HCT116 (cell line): ENCODE measurements at regions not wholly inside any gene's neighbourhood (a gene's known extent, or its start where the extent isn't known, plus 50 kb on each side); places are given as distances from the start of the nearest gene placed in this dataset.

ENCODE experiments used
- ATAC-seq: fragments of 200-7000 bp; cut with Tn5 transposase; 2 replicates; pipeline ENCODE4 v1.9.1; 2020; ENCODE audit warnings: mild to moderate bottlenecking, moderate library complexity
- BruUV-seq: library from RNA; stranded (reverse); fragments of 400-500 nt; replicated peaks from 2 replicates; lab custom pipeline; 2021; lab: Mats Ljungman, UMichigan
- CTCF ChIA-PET: fragments of 300-600 bp; sonication (Branson Sonifier 250); formaldehyde crosslinking; loops from one replicate; lab custom pipeline; 2021; ENCODE audit warnings: antibody characterized with exemption; lab: Charles Lee
- POLR2A ChIA-PET: fragments of 300-600, 350-600 bp; sonication (Branson Sonifier 250); formaldehyde crosslinking; loops from one replicate; lab custom pipeline; 2021; ENCODE audit warnings: antibody characterized with exemption; lab: Charles Lee
- RAD21 ChIA-PET, 2 experiments: fragments of 300-600 bp; sonication (Branson Sonifier 250); formaldehyde crosslinking; loops; one replicate each; lab custom pipeline; 2023; ENCODE audit warnings: low total read pairs in 2 of 2; ENCODE audit not compliant: uncharacterized antibody in 2 of 2, unreplicated experiment in 2 of 2, low non-redundant PET in 1 of 2; lab: Charles Lee
- DNase-seq: peaks from one replicate; pipeline ENCODE4 v3.0.0-alpha.2; 2010; ENCODE audit warnings: low read depth, low spot score
- H2AFZ ChIP-seq: fragments of 200-600 bp; shearing (Covaris generic), sonication (generic); 2 replicates; pipeline ENCODE4 v1.6.1; 2017; ENCODE audit warnings: low read depth, mixed run types, mixed read lengths, antibody characterized with exemption, low read length; ENCODE audit not compliant: poor library complexity, severe bottlenecking
- H3K27ac ChIP-seq: 2 replicates; pipeline ENCODE4 v1.5.1; 2012; ENCODE audit warnings: low read depth, low read length
- H3K27me3 ChIP-seq: fragments of 200-600 bp; sonication (generic); 2 replicates; pipeline ENCODE4 v1.6.1; 2016; ENCODE audit warnings: mixed run types, low read length, mixed read lengths; ENCODE audit not compliant: insufficient read depth
- H3K36me3 ChIP-seq, 2 experiments: fragments of 200-500 bp in 1 of 2; fragments of 200-600 bp in 1 of 2; sonication (Bioruptor generic) in 1 of 2; sonication (generic) in 1 of 2; 2 replicates each; pipeline versions ENCODE4 v1.5.1 to v1.6.1; 2014 to 2016; ENCODE audit warnings: low read length in 2 of 2, inconsistent platforms in 1 of 2, mixed read lengths in 1 of 2, mixed run types in 1 of 2; ENCODE audit not compliant: insufficient read depth in 2 of 2, control insufficient read depth in 1 of 2
- H3K4me1 ChIP-seq, 2 experiments: fragments of 200-600 bp in 1 of 2; sonication (generic) in 1 of 2; 2 replicates each; pipeline versions ENCODE4 v1.5.1 to v1.6.1; 2012 to 2017; ENCODE audit warnings: low read length in 2 of 2, inconsistent platforms in 1 of 2, mild to moderate bottlenecking in 1 of 2, mixed read lengths in 1 of 2, mixed run types in 1 of 2, moderate library complexity in 1 of 2; ENCODE audit not compliant: insufficient read depth in 2 of 2, control insufficient read depth in 1 of 2
- H3K4me2 ChIP-seq: fragments of 200-600 bp; sonication (generic); 2 replicates; pipeline ENCODE4 v1.6.1; 2017; ENCODE audit warnings: mixed run types, low read length, mixed read lengths
- H3K4me3 ChIP-seq, 2 experiments: fragments of 200-600 bp in 1 of 2; sonication (generic) in 1 of 2; replicated peaks in 1 of 2; 2 replicates each; pipeline ENCODE4 v1.5.1; 2011 to 2016; ENCODE audit warnings: low read length in 2 of 2, control low read depth in 1 of 2, low read depth in 1 of 2, mild to moderate bottlenecking in 1 of 2, mixed read lengths in 1 of 2, mixed run types in 1 of 2
- H3K79me2 ChIP-seq: fragments of 200-600 bp; sonication (generic); 2 replicates; pipeline ENCODE4 v1.6.1; 2017; ENCODE audit warnings: mild to moderate bottlenecking, mixed run types, low read length, moderate library complexity, mixed read lengths; ENCODE audit not compliant: insufficient read depth
- H3K9ac ChIP-seq: fragments of 200-600 bp; sonication (generic); 2 replicates; pipeline ENCODE4 v1.6.1; 2016; ENCODE audit warnings: low read length, mixed read lengths
- H3K9me2 ChIP-seq: fragments of 200-600 bp; sonication (generic), shearing (Covaris generic); 2 replicates; pipeline ENCODE4 v1.6.1; 2017; ENCODE audit warnings: mixed run types, mild to moderate bottlenecking, moderate library complexity; ENCODE audit not compliant: insufficient read depth
- H3K9me3 ChIP-seq, 2 experiments: fragments of 200-500 bp in 1 of 2; fragments of 200-600 bp in 1 of 2; sonication (Bioruptor generic) in 1 of 2; sonication (generic) in 1 of 2; 2 replicates each; pipeline ENCODE4 v1.6.1; 2014 to 2017; ENCODE audit warnings: low read length in 2 of 2, mixed read lengths in 2 of 2, inconsistent platforms in 1 of 2, low read depth in 1 of 2, mild to moderate bottlenecking in 1 of 2, mixed run types in 1 of 2, moderate library complexity in 1 of 2; ENCODE audit not compliant: control insufficient read depth in 1 of 2, insufficient read depth in 1 of 2
- H4K20me1 ChIP-seq: fragments of 200-600 bp; sonication (generic), shearing (Covaris generic); 2 replicates; pipeline ENCODE4 v1.6.1; 2017; ENCODE audit warnings: mixed run types, mild to moderate bottlenecking, moderate library complexity; ENCODE audit not compliant: insufficient read depth
- CBX3 ChIP-seq: IDR thresholded peaks from 2 replicates; pipeline ENCODE4 v1.6.1; 2012; ENCODE audit warnings: low read depth
- EGR1 ChIP-seq: IDR thresholded peaks from 2 replicates; pipeline ENCODE4 v1.6.1; 2012; ENCODE audit warnings: low read depth
- EZH2 ChIP-seq: fragments of 200-600 bp; sonication (generic); IDR thresholded peaks from 2 replicates; pipeline ENCODE4 v1.6.1; 2017; ENCODE audit warnings: antibody characterized with exemption, mixed run types
- EZH2phosphoT487 ChIP-seq: fragments of 200-600 bp; IDR thresholded peaks from 2 replicates; pipeline ENCODE4 v1.6.1; 2018; ENCODE audit warnings: antibody characterized with exemption, borderline replicate concordance
- FOSL1 ChIP-seq: IDR thresholded peaks from 2 replicates; pipeline ENCODE4 v1.6.1; 2012; ENCODE audit warnings: low read depth
- JUND ChIP-seq: IDR thresholded peaks from 2 replicates; pipeline ENCODE4 v1.6.1; 2012
- SIN3A ChIP-seq: IDR thresholded peaks from 2 replicates; pipeline ENCODE4 v1.6.1; 2012; ENCODE audit warnings: low read depth
- SP1 ChIP-seq: IDR thresholded peaks from 2 replicates; pipeline ENCODE4 v1.6.1; 2012; ENCODE audit warnings: low read depth
- SRF ChIP-seq: IDR thresholded peaks from 2 replicates; pipeline ENCODE4 v1.6.1; 2012; ENCODE audit warnings: low read depth
- YY1 ChIP-seq: IDR thresholded peaks from 2 replicates; pipeline ENCODE4 v1.6.1; 2011; ENCODE audit warnings: low read length, low read depth, moderate library complexity, mild to moderate bottlenecking; ENCODE audit not compliant: insufficient replicate concordance; ENCODE audit errors: extremely low read depth
- ZFX ChIP-seq: fragments of 450-650 bp; IDR thresholded peaks from 2 replicates; pipeline ENCODE4 v1.6.1; 2017
- ZNF274 ChIP-seq: fragments of 200-500 bp; sonication (Bioruptor generic); IDR thresholded peaks from 2 replicates; pipeline ENCODE4 v1.6.1; 2014; ENCODE audit warnings: mild to moderate bottlenecking, low read depth, low read length, inconsistent platforms
- intact Hi-C: fragments of 100-400 bp; cut with micrococcal nuclease; formaldehyde crosslinking; loops from 2 replicates; pipeline ENCODE4 v1.10.0; 2022
- TF ChIP-seq, protein P1 (sequence below): IDR thresholded peaks from 2 replicates; pipeline ENCODE4 v1.6.1; 2011; ENCODE audit warnings: mild to moderate bottlenecking, low read length, moderate library complexity; ENCODE audit not compliant: insufficient replicate concordance; ENCODE audit errors: extremely low read depth
- TF ChIP-seq, protein P2 (sequence below): IDR thresholded peaks from 2 replicates; pipeline ENCODE4 v1.6.1; 2012; ENCODE audit warnings: low read depth
- TF ChIP-seq, protein P3 (sequence below): IDR thresholded peaks from 2 replicates; pipeline ENCODE4 v1.6.1; 2012
- TF ChIP-seq, protein P4 (sequence below), 3 experiments: fragments of 200-600 bp in 1 of 3; sonication (generic) in 1 of 3; IDR thresholded peaks in 2 of 3; conservative IDR thresholded peaks in 1 of 3; 2 replicates each; pipeline ENCODE4 v1.5.1; 2012 to 2017; ENCODE audit warnings: low read depth in 2 of 3, low read length in 2 of 3, antibody characterized with exemption in 1 of 3, borderline replicate concordance in 1 of 3, control low read depth in 1 of 3, mild to moderate bottlenecking in 1 of 3, mixed read lengths in 1 of 3, mixed run types in 1 of 3, moderate library complexity in 1 of 3; ENCODE audit not compliant: insufficient read depth in 1 of 3

DNA sequence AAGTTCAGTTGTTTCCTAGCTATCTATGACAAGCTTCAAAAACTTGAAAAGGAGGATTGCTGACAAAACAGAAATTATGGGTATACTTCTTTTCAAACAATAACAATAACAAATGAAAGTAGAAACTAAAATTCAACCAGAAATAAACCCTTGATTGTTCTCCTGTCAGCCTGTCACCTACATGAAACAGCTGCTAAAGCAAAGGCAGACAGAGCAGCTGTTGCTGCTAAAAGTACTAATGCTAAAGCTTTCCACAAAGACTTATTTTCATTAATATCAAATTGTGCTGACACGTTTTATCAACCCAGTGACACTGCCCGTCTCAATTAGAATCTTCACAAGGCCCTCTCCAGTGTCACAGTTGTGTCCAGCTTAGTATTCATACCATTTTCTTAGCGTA, 533.2 kb upstream of the GBE1 start:
- BruUV-seq = no TSS peak
- TF ChIP-seq, protein P1, sequence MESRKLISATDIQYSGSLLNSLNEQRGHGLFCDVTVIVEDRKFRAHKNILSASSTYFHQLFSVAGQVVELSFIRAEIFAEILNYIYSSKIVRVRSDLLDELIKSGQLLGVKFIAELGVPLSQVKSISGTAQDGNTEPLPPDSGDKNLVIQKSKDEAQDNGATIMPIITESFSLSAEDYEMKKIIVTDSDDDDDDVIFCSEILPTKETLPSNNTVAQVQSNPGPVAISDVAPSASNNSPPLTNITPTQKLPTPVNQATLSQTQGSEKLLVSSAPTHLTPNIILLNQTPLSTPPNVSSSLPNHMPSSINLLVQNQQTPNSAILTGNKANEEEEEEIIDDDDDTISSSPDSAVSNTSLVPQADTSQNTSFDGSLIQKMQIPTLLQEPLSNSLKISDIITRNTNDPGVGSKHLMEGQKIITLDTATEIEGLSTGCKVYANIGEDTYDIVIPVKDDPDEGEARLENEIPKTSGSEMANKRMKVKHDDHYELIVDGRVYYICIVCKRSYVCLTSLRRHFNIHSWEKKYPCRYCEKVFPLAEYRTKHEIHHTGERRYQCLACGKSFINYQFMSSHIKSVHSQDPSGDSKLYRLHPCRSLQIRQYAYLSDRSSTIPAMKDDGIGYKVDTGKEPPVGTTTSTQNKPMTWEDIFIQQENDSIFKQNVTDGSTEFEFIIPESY = no peak
- no peak for TF ChIP-seq ZFX
- TF ChIP-seq FOSL1 = no peak
- no peak for TF ChIP-seq EGR1
- TF ChIP-seq CBX3 = no peak
- TF ChIP-seq, protein P2, sequence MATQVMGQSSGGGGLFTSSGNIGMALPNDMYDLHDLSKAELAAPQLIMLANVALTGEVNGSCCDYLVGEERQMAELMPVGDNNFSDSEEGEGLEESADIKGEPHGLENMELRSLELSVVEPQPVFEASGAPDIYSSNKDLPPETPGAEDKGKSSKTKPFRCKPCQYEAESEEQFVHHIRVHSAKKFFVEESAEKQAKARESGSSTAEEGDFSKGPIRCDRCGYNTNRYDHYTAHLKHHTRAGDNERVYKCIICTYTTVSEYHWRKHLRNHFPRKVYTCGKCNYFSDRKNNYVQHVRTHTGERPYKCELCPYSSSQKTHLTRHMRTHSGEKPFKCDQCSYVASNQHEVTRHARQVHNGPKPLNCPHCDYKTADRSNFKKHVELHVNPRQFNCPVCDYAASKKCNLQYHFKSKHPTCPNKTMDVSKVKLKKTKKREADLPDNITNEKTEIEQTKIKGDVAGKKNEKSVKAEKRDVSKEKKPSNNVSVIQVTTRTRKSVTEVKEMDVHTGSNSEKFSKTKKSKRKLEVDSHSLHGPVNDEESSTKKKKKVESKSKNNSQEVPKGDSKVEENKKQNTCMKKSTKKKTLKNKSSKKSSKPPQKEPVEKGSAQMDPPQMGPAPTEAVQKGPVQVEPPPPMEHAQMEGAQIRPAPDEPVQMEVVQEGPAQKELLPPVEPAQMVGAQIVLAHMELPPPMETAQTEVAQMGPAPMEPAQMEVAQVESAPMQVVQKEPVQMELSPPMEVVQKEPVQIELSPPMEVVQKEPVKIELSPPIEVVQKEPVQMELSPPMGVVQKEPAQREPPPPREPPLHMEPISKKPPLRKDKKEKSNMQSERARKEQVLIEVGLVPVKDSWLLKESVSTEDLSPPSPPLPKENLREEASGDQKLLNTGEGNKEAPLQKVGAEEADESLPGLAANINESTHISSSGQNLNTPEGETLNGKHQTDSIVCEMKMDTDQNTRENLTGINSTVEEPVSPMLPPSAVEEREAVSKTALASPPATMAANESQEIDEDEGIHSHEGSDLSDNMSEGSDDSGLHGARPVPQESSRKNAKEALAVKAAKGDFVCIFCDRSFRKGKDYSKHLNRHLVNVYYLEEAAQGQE = no peak
- no peak for TF ChIP-seq EZH2
- TF ChIP-seq, protein P3, sequence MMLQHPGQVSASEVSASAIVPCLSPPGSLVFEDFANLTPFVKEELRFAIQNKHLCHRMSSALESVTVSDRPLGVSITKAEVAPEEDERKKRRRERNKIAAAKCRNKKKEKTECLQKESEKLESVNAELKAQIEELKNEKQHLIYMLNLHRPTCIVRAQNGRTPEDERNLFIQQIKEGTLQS = no peak
- TF ChIP-seq YY1 = no peak
- no peak for TF ChIP-seq SP1
- TF ChIP-seq EZH2phosphoT487 = no peak
- TF ChIP-seq SIN3A = no peak
- no peak for TF ChIP-seq ZNF274
- TF ChIP-seq, protein P4, sequence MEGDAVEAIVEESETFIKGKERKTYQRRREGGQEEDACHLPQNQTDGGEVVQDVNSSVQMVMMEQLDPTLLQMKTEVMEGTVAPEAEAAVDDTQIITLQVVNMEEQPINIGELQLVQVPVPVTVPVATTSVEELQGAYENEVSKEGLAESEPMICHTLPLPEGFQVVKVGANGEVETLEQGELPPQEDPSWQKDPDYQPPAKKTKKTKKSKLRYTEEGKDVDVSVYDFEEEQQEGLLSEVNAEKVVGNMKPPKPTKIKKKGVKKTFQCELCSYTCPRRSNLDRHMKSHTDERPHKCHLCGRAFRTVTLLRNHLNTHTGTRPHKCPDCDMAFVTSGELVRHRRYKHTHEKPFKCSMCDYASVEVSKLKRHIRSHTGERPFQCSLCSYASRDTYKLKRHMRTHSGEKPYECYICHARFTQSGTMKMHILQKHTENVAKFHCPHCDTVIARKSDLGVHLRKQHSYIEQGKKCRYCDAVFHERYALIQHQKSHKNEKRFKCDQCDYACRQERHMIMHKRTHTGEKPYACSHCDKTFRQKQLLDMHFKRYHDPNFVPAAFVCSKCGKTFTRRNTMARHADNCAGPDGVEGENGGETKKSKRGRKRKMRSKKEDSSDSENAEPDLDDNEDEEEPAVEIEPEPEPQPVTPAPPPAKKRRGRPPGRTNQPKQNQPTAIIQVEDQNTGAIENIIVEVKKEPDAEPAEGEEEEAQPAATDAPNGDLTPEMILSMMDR (IDR thresholded peaks at IDR 0.05 in 2 of 3, conservative IDR thresholded peaks at IDR 0.05 in 1 of 3; ENCODE audit: borderline replicate concordance in 1 of 3, insufficient read depth in 1 of 3, low read depth in 2 of 3, low read length in 2 of 3) = no peak
- no peak for TF ChIP-seq JUND
- TF ChIP-seq SRF = no peak
- TF ChIP-seq, all 23 proteins: peak for 0
- H3K4me3 ChIP-seq = no peak overlapping the region
- H3K79me2 ChIP-seq = no peaks in the 10 kb centered on the region
- no peak overlapping the region for H2AFZ ChIP-seq
- no peaks in the 10 kb centered on the region for H3K9me3 ChIP-seq
- H3K36me3 ChIP-seq = no peaks in the 10 kb centered on the region
- intact Hi-C loops = no loop called here
- H3K9me2 ChIP-seq = no peaks in the 10 kb centered on the region
- no peak overlapping the region for H3K4me2 ChIP-seq
- H3K27me3 ChIP-seq = no peaks in the 10 kb centered on the region
- RAD21 ChIA-PET = no interaction called here
- POLR2A ChIA-PET = no interaction called here
- H3K4me1 ChIP-seq = no peaks in the 10 kb centered on the region
- CTCF ChIA-PET = no interaction called here
- H3K9ac ChIP-seq = no peak overlapping the region
- no peak overlapping the region for H3K27ac ChIP-seq
- no peaks in the 10 kb centered on the region for H4K20me1 ChIP-seq
- DNase-seq (no peak), ATAC-seq (no peak)
